ENCODE measurements at regions not wholly inside any gene's neighbourhood (a gene's known extent, or its start where the extent isn't known, plus 50 kb on each side); places are given as distances from the start of the nearest gene placed in this dataset.

- no peak overlapping the region for H3K4me3 ChIP-seq
- intact Hi-C loops (cut with DNase I): no loop called here
These were observed 185.9 kb downstream of the FAT3 start for GRCh38 chr11:92410526-92410925.

GRCh38 chr11:92411431-92411830 is 186.8 kb downstream of the FAT3 start:
- intact Hi-C loops (cut with DNase I): no loop called here
- 70 to 83% methylated on average over 5 of the region's 5 CpGs for WGBS, 2 donors
- no peaks in the 10 kb centered on the region for H3K36me3 ChIP-seq
- no peaks in the 10 kb centered on the region for H3K4me1 ChIP-seq
- H3K27ac ChIP-seq: no peak overlapping the region
- H3K27me3 ChIP-seq: no peaks in the 10 kb centered on the region
- no peaks in the 10 kb centered on the region for H3K9me3 ChIP-seq
- DNase-seq: no peak
- TF ChIP-seq POLR2A (IDR thresholded peaks at IDR 0.05) (no peak), CTCF (IDR thresholded peaks at IDR 0.05) (no peak)
- H3K4me3 ChIP-seq: no peak overlapping the region

More at GRCh38 chr11:92410526-92410925, 185.9 kb downstream of the FAT3 start:
- 76 to 94% methylated on average over 1 of the region's 1 CpG for WGBS, 2 donors
- TF ChIP-seq CTCF (IDR thresholded peaks at IDR 0.05) (no peak), POLR2A (IDR thresholded peaks at IDR 0.05) (no peak)
- Histone ChIP-seq H3K4me1 (no peaks in the 10 kb centered on the region), H3K27me3 (no peaks in the 10 kb centered on the region), H3K9me3 (no peaks in the 10 kb centered on the region), H3K36me3 (no peaks in the 10 kb centered on the region), H3K27ac (no peak overlapping the region)
- DNase-seq: no peak

GRCh38 chr11:92413757-92414513 is 189.3 kb downstream of the FAT3 start:
- Histone ChIP-seq H3K27ac (no peak overlapping the region), H3K36me3 (no peaks in the 10 kb centered on the region), H3K27me3 (no peaks in the 10 kb centered on the region), H3K4me1 (no peaks in the 10 kb centered on the region), H3K9me3 (no peaks in the 10 kb centered on the region), H3K4me3 (no peak overlapping the region)
- no peak for DNase-seq
- intact Hi-C loops (cut with DNase I): no loop called here
- 76 to 80% methylated on average over 7 of the region's 7 CpGs for WGBS, 2 donors
- TF ChIP-seq CTCF (IDR thresholded peaks at IDR 0.05) (no peak), POLR2A (IDR thresholded peaks at IDR 0.05) (no peak)

GRCh38 chr11:92416971-92417725 is 192.5 kb downstream of the FAT3 start:
- Histone ChIP-seq H3K9me3 (no peaks in the 10 kb centered on the region), H3K36me3 (no peaks in the 10 kb centered on the region), H3K4me3 (no peak overlapping the region), H3K27ac (no peak overlapping the region), H3K27me3 (no peaks in the 10 kb centered on the region), H3K4me1 (no peaks in the 10 kb centered on the region)
- WGBS, 2 donors: 50 to 55% methylated on average over 1 of the region's 1 CpG
- no peak for DNase-seq
- intact Hi-C loops (cut with DNase I): no loop called here
- no peak for TF ChIP-seq CTCF (IDR thresholded peaks at IDR 0.05)
- TF ChIP-seq POLR2A (IDR thresholded peaks at IDR 0.05): no peak

All from esophagus squamous epithelium (tissue), 5 donors.